Transverse colon (tissue), 3 donors: ENCODE measurements at regions not wholly inside any gene's neighbourhood (a gene's known extent, or its start where the extent isn't known, plus 50 kb on each side); places are given as distances from the start of the nearest gene placed in this dataset.

ENCODE experiments used
- POLR2A ChIP-seq: fragments of 450-650 bp; IDR thresholded peaks from one replicate; pipeline ENCODE4 v1.6.1; 2016; ENCODE audit warnings: antibody characterized with exemption, mild to moderate bottlenecking, moderate library complexity
- TF ChIP-seq, protein P1 (sequence below), 5 experiments: fragments of 200-600 bp in 3 of 5; fragments of 450-650 bp in 2 of 5; sonication (generic) in 3 of 5; IDR thresholded peaks; 1 replicate in 2 of 5; 2 replicates in 3 of 5; pipeline ENCODE4 v1.5.1; 2016 to 2017; ENCODE audit warnings: antibody characterized with exemption in 5 of 5, inconsistent platforms in 3 of 5, mild to moderate bottlenecking in 2 of 5, moderate library complexity in 1 of 5

DNA sequence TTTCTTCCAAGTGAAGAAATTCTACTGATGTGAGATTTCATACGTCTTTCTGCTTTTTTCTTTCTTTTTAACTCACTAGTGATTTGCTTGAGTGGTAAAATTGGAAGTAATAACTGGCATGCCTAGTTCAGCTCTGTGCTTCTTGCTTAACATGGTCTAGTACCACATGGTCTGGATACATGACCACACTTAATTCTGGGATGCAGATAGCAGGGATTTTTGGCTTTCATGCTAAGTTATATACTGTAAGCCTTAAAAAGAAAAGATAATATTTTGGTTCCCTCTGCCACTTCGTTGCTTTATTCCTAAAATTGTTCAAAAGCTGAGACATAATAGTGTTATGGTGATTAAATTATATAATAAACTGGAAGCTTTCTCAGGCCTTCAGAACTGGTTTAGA, 174.3 kb downstream of the OXSM start:
- TF ChIP-seq, protein P1, sequence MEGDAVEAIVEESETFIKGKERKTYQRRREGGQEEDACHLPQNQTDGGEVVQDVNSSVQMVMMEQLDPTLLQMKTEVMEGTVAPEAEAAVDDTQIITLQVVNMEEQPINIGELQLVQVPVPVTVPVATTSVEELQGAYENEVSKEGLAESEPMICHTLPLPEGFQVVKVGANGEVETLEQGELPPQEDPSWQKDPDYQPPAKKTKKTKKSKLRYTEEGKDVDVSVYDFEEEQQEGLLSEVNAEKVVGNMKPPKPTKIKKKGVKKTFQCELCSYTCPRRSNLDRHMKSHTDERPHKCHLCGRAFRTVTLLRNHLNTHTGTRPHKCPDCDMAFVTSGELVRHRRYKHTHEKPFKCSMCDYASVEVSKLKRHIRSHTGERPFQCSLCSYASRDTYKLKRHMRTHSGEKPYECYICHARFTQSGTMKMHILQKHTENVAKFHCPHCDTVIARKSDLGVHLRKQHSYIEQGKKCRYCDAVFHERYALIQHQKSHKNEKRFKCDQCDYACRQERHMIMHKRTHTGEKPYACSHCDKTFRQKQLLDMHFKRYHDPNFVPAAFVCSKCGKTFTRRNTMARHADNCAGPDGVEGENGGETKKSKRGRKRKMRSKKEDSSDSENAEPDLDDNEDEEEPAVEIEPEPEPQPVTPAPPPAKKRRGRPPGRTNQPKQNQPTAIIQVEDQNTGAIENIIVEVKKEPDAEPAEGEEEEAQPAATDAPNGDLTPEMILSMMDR (IDR thresholded peaks at IDR 0.05), result no peak
- TF ChIP-seq POLR2A, result no peak
